Lower leg skin (tissue), 4 donors: ENCODE measurements at regions not wholly inside any gene's neighbourhood (a gene's known extent, or its start where the extent isn't known, plus 50 kb on each side); places are given as distances from the start of the nearest gene placed in this dataset.

Experiments used
- DNase-seq, 2 donors: peaks; one replicate each; pipeline ENCODE4 v3.0.0-alpha.2; 2019; ENCODE audit warnings: low spot score in 2 of 2
- H3K4me3 ChIP-seq: fragments of 200-600 bp; sonication (generic); 2 replicates; pipeline ENCODE4 v1.5.1; 2017; ENCODE audit warnings: mild to moderate bottlenecking, low read depth; ENCODE audit not compliant: poor library complexity, severe bottlenecking
- CTCF ChIP-seq, 3 donors: fragments of 450-650 bp; IDR thresholded peaks; one replicate each; pipeline ENCODE4 v1.5.1; 2016; ENCODE audit warnings: antibody characterized with exemption in 3 of 3, mild to moderate bottlenecking in 3 of 3, moderate library complexity in 2 of 3
- POLR2A ChIP-seq, 2 donors: fragments of 450-650 bp; IDR thresholded peaks; one replicate each; pipeline ENCODE4 v1.6.1; 2016 to 2017; ENCODE audit warnings: antibody characterized with exemption in 2 of 2, mild to moderate bottlenecking in 1 of 2, moderate library complexity in 1 of 2
- WGBS, 2 donors: methylation state at CpG; one replicate each; pipeline ENCODE4 v1.1.5; 2018; 5-methylcytosine and 5-hydroxymethylcytosine counted together
- intact Hi-C: fragments of 100-400 bp; cut with DNase I; formaldehyde crosslinking; loops from one replicate; pipeline ENCODE4 v1.15.0; 2023; ENCODE audit warnings: low total_unique reads

GRCh38 chr2:144824306-144825080 is 304.6 kb upstream of the ZEB2 start:
- 75 to 80% methylated on average over 3 of the region's 3 CpGs for WGBS, 2 donors
- intact Hi-C loops: no loop called here
- DNase-seq: no peak
- TF ChIP-seq CTCF (IDR thresholded peaks at IDR 0.05): no peak
- TF ChIP-seq POLR2A (IDR thresholded peaks at IDR 0.05): no peak
- H3K4me3 ChIP-seq: no peak overlapping the region

- no peak for DNase-seq
- intact Hi-C loops: no loop called here
- H3K4me3 ChIP-seq: no peak overlapping the region
- no peak for TF ChIP-seq CTCF (IDR thresholded peaks at IDR 0.05)
- TF ChIP-seq POLR2A (IDR thresholded peaks at IDR 0.05): no peak
Observed at GRCh38 chr2:144822966-144823365, 303.0 kb upstream of the ZEB2 start.

GRCh38 chr2:144812288-144812687 is 292.4 kb upstream of the ZEB2 start:
- intact Hi-C loops: no loop called here
- WGBS, 2 donors: 95 to 98% methylated on average over 6 of the region's 6 CpGs
- no peak for TF ChIP-seq CTCF (IDR thresholded peaks at IDR 0.05)
- no peak for TF ChIP-seq POLR2A (IDR thresholded peaks at IDR 0.05)
- no peak overlapping the region for H3K4me3 ChIP-seq
- DNase-seq: no peak

GRCh38 chr2:144801766-144802165 is 281.8 kb upstream of the ZEB2 start:
- no peak overlapping the region for H3K4me3 ChIP-seq
- WGBS, 2 donors: 52 to 56% methylated on average over 2 of the region's 2 CpGs
- no peak for TF ChIP-seq CTCF (IDR thresholded peaks at IDR 0.05)
- no peak for TF ChIP-seq POLR2A (IDR thresholded peaks at IDR 0.05)
- no peak for DNase-seq
- intact Hi-C loops: no loop called here

- no peak for TF ChIP-seq CTCF (IDR thresholded peaks at IDR 0.05)
- TF ChIP-seq POLR2A (IDR thresholded peaks at IDR 0.05): no peak
- intact Hi-C loops: no loop called here
- H3K4me3 ChIP-seq: no peak overlapping the region
- 89 to 91% methylated on average over 1 of the region's 1 CpG for WGBS, 2 donors
- no peak for DNase-seq
Observed at GRCh38 chr2:144801325-144801724, 281.4 kb upstream of the ZEB2 start.

GRCh38 chr2:144798989-144799388 is 279.1 kb upstream of the ZEB2 start:
- intact Hi-C loops: no loop called here
- 62 to 68% methylated on average over 3 of the region's 3 CpGs for WGBS, 2 donors
- DNase-seq: no peak
- H3K4me3 ChIP-seq: no peak overlapping the region
- TF ChIP-seq CTCF (IDR thresholded peaks at IDR 0.05) (no peak), POLR2A (IDR thresholded peaks at IDR 0.05) (no peak)
